WTC11 (cell line): ENCODE measurements at regions not wholly inside any gene's neighbourhood (a gene's known extent, or its start where the extent isn't known, plus 50 kb on each side); places are given as distances from the start of the nearest gene placed in this dataset.

Experiments
- CREB1 ChIP-seq: sonication (generic); formaldehyde crosslinking; IDR thresholded peaks from 2 replicates; pipeline ENCODE4 v1.8.0; 2023; ENCODE audit warnings: mild to moderate bottlenecking, missing genetic modification reagents
- CTCF ChIP-seq: fragments of 200-600 bp; IDR thresholded peaks from 2 replicates; pipeline ENCODE4 v1.8.0; 2022; ENCODE audit warnings: antibody characterized with exemption
- E2F1 ChIP-seq: sonication (generic); formaldehyde crosslinking; IDR thresholded peaks from 2 replicates; pipeline ENCODE4 v1.8.0; 2022; ENCODE audit warnings: mild to moderate bottlenecking, missing genetic modification reagents
- FOXJ3 ChIP-seq: sonication (generic); formaldehyde crosslinking; IDR thresholded peaks from 2 replicates; pipeline ENCODE4 v1.9.0; 2021; ENCODE audit warnings: missing genetic modification reagents, mild to moderate bottlenecking, borderline replicate concordance
- FOXK1 ChIP-seq: sonication (generic); formaldehyde crosslinking; IDR thresholded peaks from 2 replicates; pipeline ENCODE4 v1.8.0; 2022; ENCODE audit warnings: mild to moderate bottlenecking, moderate library complexity, missing genetic modification reagents
- MAX ChIP-seq: sonication (generic); formaldehyde crosslinking; IDR thresholded peaks from 2 replicates; pipeline ENCODE4 v1.8.0; 2022; ENCODE audit warnings: mild to moderate bottlenecking, missing genetic modification reagents
- PRDM15 ChIP-seq: sonication (generic); formaldehyde crosslinking; IDR thresholded peaks from 2 replicates; pipeline ENCODE4 v1.8.0; 2022; ENCODE audit warnings: missing genetic modification reagents
- SMAD4 ChIP-seq: sonication (generic); formaldehyde crosslinking; IDR thresholded peaks from 2 replicates; pipeline ENCODE4 v1.8.0; 2022; ENCODE audit warnings: mild to moderate bottlenecking, missing genetic modification reagents
- SP1 ChIP-seq: sonication (generic); formaldehyde crosslinking; conservative IDR thresholded peaks from 2 replicates; pipeline ENCODE4 v1.8.1; 2022; ENCODE audit warnings: missing genetic modification reagents
- TCF7 ChIP-seq: sonication (generic); formaldehyde crosslinking; IDR thresholded peaks from 2 replicates; pipeline ENCODE4 v1.8.0; 2022; ENCODE audit warnings: mild to moderate bottlenecking, low read depth, missing genetic modification reagents, moderate library complexity
- USF2 ChIP-seq: sonication (generic); formaldehyde crosslinking; IDR thresholded peaks from 2 replicates; pipeline ENCODE4 v1.8.1; 2023; ENCODE audit warnings: mild to moderate bottlenecking, missing genetic modification reagents, moderate library complexity
- ZBTB43 ChIP-seq: sonication (generic); formaldehyde crosslinking; IDR thresholded peaks from 2 replicates; pipeline ENCODE4 v1.8.1; 2023; ENCODE audit warnings: mild to moderate bottlenecking, missing genetic modification reagents
- ZNF263 ChIP-seq: sonication (generic); formaldehyde crosslinking; IDR thresholded peaks from 2 replicates; pipeline ENCODE4 v1.8.1; 2022; ENCODE audit warnings: low read depth, mild to moderate bottlenecking, moderate library complexity, missing genetic modification reagents
- ZNF281 ChIP-seq: sonication (generic); formaldehyde crosslinking; IDR thresholded peaks from 2 replicates; pipeline ENCODE4 v1.8.0; 2023; ENCODE audit warnings: mild to moderate bottlenecking, missing genetic modification reagents

GRCh38 chr3:147958754-147959153, 549.6 kb downstream of the ZIC1 start:
- no peak for TF ChIP-seq CTCF
- no peak for TF ChIP-seq E2F1 (CRISPR knock-in tag)
- no peak for TF ChIP-seq CREB1 (CRISPR knock-in tag)
- TF ChIP-seq PRDM15 (CRISPR knock-in tag) = no peak
- no peak for TF ChIP-seq SMAD4 (CRISPR knock-in tag)
- TF ChIP-seq SP1 (CRISPR knock-in tag) = no peak
- no peak for TF ChIP-seq MAX (CRISPR knock-in tag)
- no peak for TF ChIP-seq ZNF263 (CRISPR knock-in tag)
- TF ChIP-seq ZBTB43 = no peak
- no peak for TF ChIP-seq FOXK1 (CRISPR knock-in tag)
- no peak for TF ChIP-seq ZNF281
- no peak for TF ChIP-seq FOXJ3 (CRISPR knock-in tag)
- no peak for TF ChIP-seq TCF7 (CRISPR knock-in tag)
- TF ChIP-seq USF2 = no peak
